Trophoblast cell (in vitro differentiated cells and primary cell): ENCODE measurements at regions not wholly inside any gene's neighbourhood (a gene's known extent, or its start where the extent isn't known, plus 50 kb on each side); places are given as distances from the start of the nearest gene placed in this dataset.

Experiments used
- DNase-seq, 2 donors: peaks; one replicate each; pipeline ENCODE4 v3.0.0-alpha.2; 2016
- H2AFZ ChIP-seq: 2 replicates; pipeline ENCODE4 v1.6.1; 2013; ENCODE audit warnings: low read length, moderate library complexity, mild to moderate bottlenecking; ENCODE audit not compliant: insufficient read depth, poor library complexity
- H2AK5ac ChIP-seq: 2 replicates; pipeline ENCODE4 v1.6.1; 2013; ENCODE audit warnings: mild to moderate bottlenecking, low read length
- H2BK120ac ChIP-seq: 2 replicates; pipeline ENCODE4 v1.6.1; 2013; ENCODE audit warnings: low read length, mild to moderate bottlenecking, moderate library complexity; ENCODE audit not compliant: insufficient read depth, poor library complexity
- H2BK12ac ChIP-seq: 2 replicates; pipeline ENCODE4 v1.6.1; 2013; ENCODE audit warnings: mild to moderate bottlenecking, low read length, moderate library complexity
- H2BK5ac ChIP-seq: 2 replicates; pipeline ENCODE4 v1.6.1; 2013; ENCODE audit warnings: low read length, low read depth, moderate library complexity, mild to moderate bottlenecking; ENCODE audit not compliant: poor library complexity
- H3K14ac ChIP-seq: 2 replicates; pipeline ENCODE4 v1.6.1; 2013; ENCODE audit warnings: mild to moderate bottlenecking, low read length
- H3K18ac ChIP-seq: 2 replicates; pipeline ENCODE4 v1.6.1; 2013; ENCODE audit warnings: mild to moderate bottlenecking, low read length
- H3K23ac ChIP-seq: 2 replicates; pipeline ENCODE4 v1.6.1; 2013; ENCODE audit warnings: low read length
- H3K27ac ChIP-seq: 2 replicates; pipeline ENCODE4 v1.5.1; 2013; ENCODE audit warnings: low read depth, mild to moderate bottlenecking, inconsistent platforms, low read length, moderate library complexity
- H3K27me3 ChIP-seq: 2 replicates; pipeline ENCODE4 v1.6.1; 2013; ENCODE audit warnings: inconsistent platforms, mild to moderate bottlenecking, low read length, moderate library complexity; ENCODE audit not compliant: insufficient read depth
- H3K36me3 ChIP-seq, 2 experiments: 1 replicate in 1 of 2; 2 replicates in 1 of 2; pipeline ENCODE4 v1.6.1; 2013; ENCODE audit warnings: low read length in 2 of 2, mild to moderate bottlenecking in 2 of 2, moderate library complexity in 1 of 2; ENCODE audit not compliant: insufficient read depth in 2 of 2, control insufficient read depth in 1 of 2
- H3K4ac ChIP-seq: 2 replicates; pipeline ENCODE4 v1.6.1; 2013; ENCODE audit warnings: low read depth, mild to moderate bottlenecking, low read length, moderate library complexity
- H3K4me1 ChIP-seq, 2 experiments: 1 replicate in 1 of 2; 2 replicates in 1 of 2; pipeline ENCODE4 v1.6.1; 2013; ENCODE audit warnings: low read length in 2 of 2, mild to moderate bottlenecking in 2 of 2, moderate library complexity in 1 of 2; ENCODE audit not compliant: insufficient read depth in 2 of 2, control insufficient read depth in 1 of 2
- H3K4me2 ChIP-seq: 2 replicates; pipeline ENCODE4 v1.6.1; 2013; ENCODE audit warnings: inconsistent platforms, mild to moderate bottlenecking, low read length, moderate library complexity
- H3K4me3 ChIP-seq: 2 replicates; pipeline ENCODE4 v1.5.1; 2013; ENCODE audit warnings: mild to moderate bottlenecking, low read depth, low read length, inconsistent platforms
- H3K79me1 ChIP-seq: one replicate; pipeline ENCODE4 v1.6.1; 2013; ENCODE audit warnings: low read length
- H3K79me2 ChIP-seq: 2 replicates; pipeline ENCODE4 v1.6.1; 2013; ENCODE audit warnings: low read length, mild to moderate bottlenecking; ENCODE audit not compliant: control insufficient read depth, insufficient read depth, poor library complexity
- H3K9ac ChIP-seq: 2 replicates; pipeline ENCODE4 v1.6.1; 2013; ENCODE audit warnings: mild to moderate bottlenecking, low read length
- H3K9me3 ChIP-seq: 2 replicates; pipeline ENCODE4 v1.6.1; 2013; ENCODE audit warnings: low read depth, mild to moderate bottlenecking, control low read depth, inconsistent platforms, low read length; ENCODE audit not compliant: insufficient read depth
- H4K12ac ChIP-seq: 2 replicates; pipeline ENCODE4 v1.6.1; 2013; ENCODE audit warnings: low read depth, mild to moderate bottlenecking, low read length, moderate library complexity
- H4K8ac ChIP-seq: 2 replicates; pipeline ENCODE4 v1.6.1; 2013; ENCODE audit warnings: low read depth, mild to moderate bottlenecking, low read length, moderate library complexity
- H4K91ac ChIP-seq: one replicate; pipeline ENCODE4 v1.6.1; 2013; ENCODE audit warnings: low read depth, mild to moderate bottlenecking, low read length, moderate library complexity
- WGBS: extraction: QIAGEN DNeasy Blood & Tissue Kit; methylation state at CpG from one replicate; pipeline ENCODE4 v1.1.7; 2013; ENCODE audit warnings: missing lambda C conversion rate; ENCODE audit not compliant: insufficient read length, insufficient coverage; ENCODE audit errors: extremely low coverage; 5-methylcytosine and 5-hydroxymethylcytosine counted together

- H3K36me3 ChIP-seq = no peaks in the 10 kb centered on the region
- H2AFZ ChIP-seq = no peak overlapping the region
- peak overlapping the region; percentile 45 for H3K14ac ChIP-seq
- H3K79me1 ChIP-seq = peaks cover 30% of the 10 kb centered on the region
- peak overlapping the region; percentile 84 for H2BK120ac ChIP-seq
- H3K9ac ChIP-seq = no peak overlapping the region
- peak overlapping the region; percentile 69 for H2BK5ac ChIP-seq
- peaks cover 2 to 7% of the 10 kb centered on the region in 2 experiments for H3K4me1 ChIP-seq
- no peak overlapping the region for H3K4ac ChIP-seq
- no peaks in the 10 kb centered on the region for H3K27me3 ChIP-seq
- H2BK12ac ChIP-seq = peak overlapping the region; percentile 95
- H3K79me2 ChIP-seq = peaks cover 4% of the 10 kb centered on the region
- peak overlapping the region; percentile 84 for H4K91ac ChIP-seq
- no peak overlapping the region for H4K12ac ChIP-seq
- no peak overlapping the region for H3K4me3 ChIP-seq
- no peak overlapping the region for H3K4me2 ChIP-seq
- no peak overlapping the region for H3K18ac ChIP-seq
- no peak overlapping the region for H3K23ac ChIP-seq
- no CpG with 5 or more reads among the region's 6 CpGs for WGBS
- DNase-seq = peak in 1 of 2 donors; percentile 39
- H4K8ac ChIP-seq = peak overlapping the region; percentile 61
- H2AK5ac ChIP-seq = no peak overlapping the region
- H3K9me3 ChIP-seq = no peaks in the 10 kb centered on the region
- peak overlapping the region; percentile 14 for H3K27ac ChIP-seq
These were observed 63.5 kb upstream of the FDX1 start for GRCh38 chr11:110366291-110366690.

- no peak overlapping the region for H2AK5ac ChIP-seq
- H3K18ac ChIP-seq = no peak overlapping the region
- H3K79me1 ChIP-seq = peaks cover 23% of the 10 kb centered on the region
- H2BK12ac ChIP-seq = no peak overlapping the region
- peaks cover 2 to 4% of the 10 kb centered on the region in 2 experiments for H3K4me1 ChIP-seq
- H3K79me2 ChIP-seq = peaks cover 1% of the 10 kb centered on the region
- H2AFZ ChIP-seq = no peak overlapping the region
- H3K36me3 ChIP-seq = no peaks in the 10 kb centered on the region
- H3K4me2 ChIP-seq = no peak overlapping the region
- H3K14ac ChIP-seq = no peak overlapping the region
- no CpG with 5 or more reads among the region's 2 CpGs for WGBS
- no peak overlapping the region for H3K27ac ChIP-seq
- no peak overlapping the region for H3K23ac ChIP-seq
- H4K91ac ChIP-seq = no peak overlapping the region
- no peaks in the 10 kb centered on the region for H3K9me3 ChIP-seq
- no peak overlapping the region for H4K12ac ChIP-seq
- no peak overlapping the region for H2BK120ac ChIP-seq
- H3K4ac ChIP-seq = no peak overlapping the region
- peak in 1 of 2 donors; percentile 25 for DNase-seq
- H3K4me3 ChIP-seq = no peak overlapping the region
- H3K9ac ChIP-seq = no peak overlapping the region
- no peaks in the 10 kb centered on the region for H3K27me3 ChIP-seq
- no peak overlapping the region for H4K8ac ChIP-seq
- H2BK5ac ChIP-seq = no peak overlapping the region
These were observed 62.2 kb upstream of the FDX1 start for GRCh38 chr11:110367571-110367970.

GRCh38 chr11:110371084-110371483 lies 58.7 kb upstream of the FDX1 start:
- Histone ChIP-seq H3K18ac (no peak overlapping the region), H2AFZ (no peak overlapping the region), H2BK120ac (no peak overlapping the region), H3K79me1 (peaks cover 14% of the 10 kb centered on the region), H3K27me3 (no peaks in the 10 kb centered on the region), H2BK5ac (no peak overlapping the region), H3K4me1 (peaks cover 4 to 5% of the 10 kb centered on the region in 2 experiments), H3K23ac (no peak overlapping the region), H4K91ac (peak overlapping the region; percentile 3), H3K36me3 (no peaks in the 10 kb centered on the region), H2AK5ac (no peak overlapping the region), H3K4ac (no peak overlapping the region), H3K79me2 (no peaks in the 10 kb centered on the region), H3K14ac (no peak overlapping the region), H3K9me3 (no peaks in the 10 kb centered on the region), H3K4me3 (no peak overlapping the region), H3K4me2 (no peak overlapping the region), H2BK12ac (no peak overlapping the region), H3K27ac (no peak overlapping the region), H3K9ac (no peak overlapping the region), H4K12ac (no peak overlapping the region), H4K8ac (no peak overlapping the region)
- DNase-seq = no peak
- WGBS = no CpG with 5 or more reads among the region's 1 CpG

- H3K14ac ChIP-seq = peak overlapping the region; percentile 84
- H3K79me2 ChIP-seq = no peaks in the 10 kb centered on the region
- H4K12ac ChIP-seq = no peak overlapping the region
- peak overlapping the region; percentile 72 for H2BK5ac ChIP-seq
- H3K79me1 ChIP-seq = peaks cover 13% of the 10 kb centered on the region
- no peak overlapping the region for H3K9ac ChIP-seq
- peak overlapping the region; percentile 84 for H3K18ac ChIP-seq
- DNase-seq = peak in 1 of 2 donors; percentile 88
- peak overlapping the region; percentile 96 for H2BK12ac ChIP-seq
- H3K23ac ChIP-seq = no peak overlapping the region
- H3K4ac ChIP-seq = peak overlapping the region; percentile 6
- no peak overlapping the region for H3K4me3 ChIP-seq
- no peaks in the 10 kb centered on the region for H3K27me3 ChIP-seq
- peak overlapping the region; percentile 36 for H4K8ac ChIP-seq
- H4K91ac ChIP-seq = peak overlapping the region; percentile 84
- no CpG with 5 or more reads among the region's 5 CpGs for WGBS
- H2BK120ac ChIP-seq = peak overlapping the region; percentile 83
- H3K4me2 ChIP-seq = peak overlapping the region; percentile 2
- no peak overlapping the region for H2AFZ ChIP-seq
- no peaks in the 10 kb centered on the region for H3K9me3 ChIP-seq
- H3K27ac ChIP-seq = peak overlapping the region; percentile 80
- peaks cover 4 to 5% of the 10 kb centered on the region in 2 experiments for H3K4me1 ChIP-seq
- H3K36me3 ChIP-seq = no peaks in the 10 kb centered on the region
- H2AK5ac ChIP-seq = peak overlapping the region; percentile 91
These were observed 56.6 kb upstream of the FDX1 start for GRCh38 chr11:110373051-110373702.
